ENCODE measurements at regions not wholly inside any gene's neighbourhood (a gene's known extent, or its start where the extent isn't known, plus 50 kb on each side); places are given as distances from the start of the nearest gene placed in this dataset.

DNA sequence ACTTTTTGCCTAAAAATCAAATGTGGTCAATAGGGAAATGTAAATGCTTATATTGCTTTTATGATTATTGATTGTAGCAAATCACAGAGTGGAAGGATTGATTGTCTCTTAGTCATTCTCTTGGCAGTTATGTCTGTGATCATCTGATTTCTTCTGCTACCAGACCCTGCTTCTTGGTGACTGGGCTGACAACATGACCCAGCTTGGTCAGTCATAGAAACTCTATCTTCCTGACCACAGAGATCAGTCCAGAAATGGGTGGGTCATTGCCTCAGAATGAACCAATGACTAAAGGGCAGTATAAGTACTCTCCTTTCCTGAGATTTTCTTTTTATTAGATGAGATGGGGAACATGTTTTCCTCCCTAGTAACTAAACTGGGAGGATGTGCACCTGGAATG is 87.6 kb downstream of the MAIP1 start:
- TF ChIP-seq, protein P1, sequence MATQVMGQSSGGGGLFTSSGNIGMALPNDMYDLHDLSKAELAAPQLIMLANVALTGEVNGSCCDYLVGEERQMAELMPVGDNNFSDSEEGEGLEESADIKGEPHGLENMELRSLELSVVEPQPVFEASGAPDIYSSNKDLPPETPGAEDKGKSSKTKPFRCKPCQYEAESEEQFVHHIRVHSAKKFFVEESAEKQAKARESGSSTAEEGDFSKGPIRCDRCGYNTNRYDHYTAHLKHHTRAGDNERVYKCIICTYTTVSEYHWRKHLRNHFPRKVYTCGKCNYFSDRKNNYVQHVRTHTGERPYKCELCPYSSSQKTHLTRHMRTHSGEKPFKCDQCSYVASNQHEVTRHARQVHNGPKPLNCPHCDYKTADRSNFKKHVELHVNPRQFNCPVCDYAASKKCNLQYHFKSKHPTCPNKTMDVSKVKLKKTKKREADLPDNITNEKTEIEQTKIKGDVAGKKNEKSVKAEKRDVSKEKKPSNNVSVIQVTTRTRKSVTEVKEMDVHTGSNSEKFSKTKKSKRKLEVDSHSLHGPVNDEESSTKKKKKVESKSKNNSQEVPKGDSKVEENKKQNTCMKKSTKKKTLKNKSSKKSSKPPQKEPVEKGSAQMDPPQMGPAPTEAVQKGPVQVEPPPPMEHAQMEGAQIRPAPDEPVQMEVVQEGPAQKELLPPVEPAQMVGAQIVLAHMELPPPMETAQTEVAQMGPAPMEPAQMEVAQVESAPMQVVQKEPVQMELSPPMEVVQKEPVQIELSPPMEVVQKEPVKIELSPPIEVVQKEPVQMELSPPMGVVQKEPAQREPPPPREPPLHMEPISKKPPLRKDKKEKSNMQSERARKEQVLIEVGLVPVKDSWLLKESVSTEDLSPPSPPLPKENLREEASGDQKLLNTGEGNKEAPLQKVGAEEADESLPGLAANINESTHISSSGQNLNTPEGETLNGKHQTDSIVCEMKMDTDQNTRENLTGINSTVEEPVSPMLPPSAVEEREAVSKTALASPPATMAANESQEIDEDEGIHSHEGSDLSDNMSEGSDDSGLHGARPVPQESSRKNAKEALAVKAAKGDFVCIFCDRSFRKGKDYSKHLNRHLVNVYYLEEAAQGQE (IDR thresholded peaks at IDR 0.05; ENCODE audit: unreplicated experiment), result no peak
- TF ChIP-seq, protein P2, sequence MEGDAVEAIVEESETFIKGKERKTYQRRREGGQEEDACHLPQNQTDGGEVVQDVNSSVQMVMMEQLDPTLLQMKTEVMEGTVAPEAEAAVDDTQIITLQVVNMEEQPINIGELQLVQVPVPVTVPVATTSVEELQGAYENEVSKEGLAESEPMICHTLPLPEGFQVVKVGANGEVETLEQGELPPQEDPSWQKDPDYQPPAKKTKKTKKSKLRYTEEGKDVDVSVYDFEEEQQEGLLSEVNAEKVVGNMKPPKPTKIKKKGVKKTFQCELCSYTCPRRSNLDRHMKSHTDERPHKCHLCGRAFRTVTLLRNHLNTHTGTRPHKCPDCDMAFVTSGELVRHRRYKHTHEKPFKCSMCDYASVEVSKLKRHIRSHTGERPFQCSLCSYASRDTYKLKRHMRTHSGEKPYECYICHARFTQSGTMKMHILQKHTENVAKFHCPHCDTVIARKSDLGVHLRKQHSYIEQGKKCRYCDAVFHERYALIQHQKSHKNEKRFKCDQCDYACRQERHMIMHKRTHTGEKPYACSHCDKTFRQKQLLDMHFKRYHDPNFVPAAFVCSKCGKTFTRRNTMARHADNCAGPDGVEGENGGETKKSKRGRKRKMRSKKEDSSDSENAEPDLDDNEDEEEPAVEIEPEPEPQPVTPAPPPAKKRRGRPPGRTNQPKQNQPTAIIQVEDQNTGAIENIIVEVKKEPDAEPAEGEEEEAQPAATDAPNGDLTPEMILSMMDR (conservative IDR thresholded peaks at IDR 0.05; ENCODE audit: low read depth in 2 of 2), result no peak
- TF ChIP-seq NANOG (IDR thresholded peaks at IDR 0.05; ENCODE audit: borderline replicate concordance) (no peak), EZH2 (IDR thresholded peaks at IDR 0.05; ENCODE audit: low read depth, unreplicated experiment) (no peak), ZNF114 (CRISPR knock-in tag; IDR thresholded peaks at IDR 0.05) (no peak), POLR2AphosphoS5 (IDR thresholded peaks at IDR 0.05; ENCODE audit: low read depth) (no peak), EZH2phosphoT487 (IDR thresholded peaks at IDR 0.05; ENCODE audit: unreplicated experiment) (no peak), JUNB (IDR thresholded peaks at IDR 0.05; ENCODE audit: unreplicated experiment) (no peak), CREB1 (CRISPR knock-in tag; IDR thresholded peaks at IDR 0.05; ENCODE audit: low read depth) (no peak), STAT1 (IDR thresholded peaks at IDR 0.05; ENCODE audit: unreplicated experiment) (no peak), ZNF331 (CRISPR knock-in tag; IDR thresholded peaks at IDR 0.05; ENCODE audit: low read depth) (no peak)
- TF ChIP-seq, protein P3, sequence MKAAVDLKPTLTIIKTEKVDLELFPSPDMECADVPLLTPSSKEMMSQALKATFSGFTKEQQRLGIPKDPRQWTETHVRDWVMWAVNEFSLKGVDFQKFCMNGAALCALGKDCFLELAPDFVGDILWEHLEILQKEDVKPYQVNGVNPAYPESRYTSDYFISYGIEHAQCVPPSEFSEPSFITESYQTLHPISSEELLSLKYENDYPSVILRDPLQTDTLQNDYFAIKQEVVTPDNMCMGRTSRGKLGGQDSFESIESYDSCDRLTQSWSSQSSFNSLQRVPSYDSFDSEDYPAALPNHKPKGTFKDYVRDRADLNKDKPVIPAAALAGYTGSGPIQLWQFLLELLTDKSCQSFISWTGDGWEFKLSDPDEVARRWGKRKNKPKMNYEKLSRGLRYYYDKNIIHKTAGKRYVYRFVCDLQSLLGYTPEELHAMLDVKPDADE (IDR thresholded peaks at IDR 0.05), result no peak
- TF ChIP-seq, protein P4, sequence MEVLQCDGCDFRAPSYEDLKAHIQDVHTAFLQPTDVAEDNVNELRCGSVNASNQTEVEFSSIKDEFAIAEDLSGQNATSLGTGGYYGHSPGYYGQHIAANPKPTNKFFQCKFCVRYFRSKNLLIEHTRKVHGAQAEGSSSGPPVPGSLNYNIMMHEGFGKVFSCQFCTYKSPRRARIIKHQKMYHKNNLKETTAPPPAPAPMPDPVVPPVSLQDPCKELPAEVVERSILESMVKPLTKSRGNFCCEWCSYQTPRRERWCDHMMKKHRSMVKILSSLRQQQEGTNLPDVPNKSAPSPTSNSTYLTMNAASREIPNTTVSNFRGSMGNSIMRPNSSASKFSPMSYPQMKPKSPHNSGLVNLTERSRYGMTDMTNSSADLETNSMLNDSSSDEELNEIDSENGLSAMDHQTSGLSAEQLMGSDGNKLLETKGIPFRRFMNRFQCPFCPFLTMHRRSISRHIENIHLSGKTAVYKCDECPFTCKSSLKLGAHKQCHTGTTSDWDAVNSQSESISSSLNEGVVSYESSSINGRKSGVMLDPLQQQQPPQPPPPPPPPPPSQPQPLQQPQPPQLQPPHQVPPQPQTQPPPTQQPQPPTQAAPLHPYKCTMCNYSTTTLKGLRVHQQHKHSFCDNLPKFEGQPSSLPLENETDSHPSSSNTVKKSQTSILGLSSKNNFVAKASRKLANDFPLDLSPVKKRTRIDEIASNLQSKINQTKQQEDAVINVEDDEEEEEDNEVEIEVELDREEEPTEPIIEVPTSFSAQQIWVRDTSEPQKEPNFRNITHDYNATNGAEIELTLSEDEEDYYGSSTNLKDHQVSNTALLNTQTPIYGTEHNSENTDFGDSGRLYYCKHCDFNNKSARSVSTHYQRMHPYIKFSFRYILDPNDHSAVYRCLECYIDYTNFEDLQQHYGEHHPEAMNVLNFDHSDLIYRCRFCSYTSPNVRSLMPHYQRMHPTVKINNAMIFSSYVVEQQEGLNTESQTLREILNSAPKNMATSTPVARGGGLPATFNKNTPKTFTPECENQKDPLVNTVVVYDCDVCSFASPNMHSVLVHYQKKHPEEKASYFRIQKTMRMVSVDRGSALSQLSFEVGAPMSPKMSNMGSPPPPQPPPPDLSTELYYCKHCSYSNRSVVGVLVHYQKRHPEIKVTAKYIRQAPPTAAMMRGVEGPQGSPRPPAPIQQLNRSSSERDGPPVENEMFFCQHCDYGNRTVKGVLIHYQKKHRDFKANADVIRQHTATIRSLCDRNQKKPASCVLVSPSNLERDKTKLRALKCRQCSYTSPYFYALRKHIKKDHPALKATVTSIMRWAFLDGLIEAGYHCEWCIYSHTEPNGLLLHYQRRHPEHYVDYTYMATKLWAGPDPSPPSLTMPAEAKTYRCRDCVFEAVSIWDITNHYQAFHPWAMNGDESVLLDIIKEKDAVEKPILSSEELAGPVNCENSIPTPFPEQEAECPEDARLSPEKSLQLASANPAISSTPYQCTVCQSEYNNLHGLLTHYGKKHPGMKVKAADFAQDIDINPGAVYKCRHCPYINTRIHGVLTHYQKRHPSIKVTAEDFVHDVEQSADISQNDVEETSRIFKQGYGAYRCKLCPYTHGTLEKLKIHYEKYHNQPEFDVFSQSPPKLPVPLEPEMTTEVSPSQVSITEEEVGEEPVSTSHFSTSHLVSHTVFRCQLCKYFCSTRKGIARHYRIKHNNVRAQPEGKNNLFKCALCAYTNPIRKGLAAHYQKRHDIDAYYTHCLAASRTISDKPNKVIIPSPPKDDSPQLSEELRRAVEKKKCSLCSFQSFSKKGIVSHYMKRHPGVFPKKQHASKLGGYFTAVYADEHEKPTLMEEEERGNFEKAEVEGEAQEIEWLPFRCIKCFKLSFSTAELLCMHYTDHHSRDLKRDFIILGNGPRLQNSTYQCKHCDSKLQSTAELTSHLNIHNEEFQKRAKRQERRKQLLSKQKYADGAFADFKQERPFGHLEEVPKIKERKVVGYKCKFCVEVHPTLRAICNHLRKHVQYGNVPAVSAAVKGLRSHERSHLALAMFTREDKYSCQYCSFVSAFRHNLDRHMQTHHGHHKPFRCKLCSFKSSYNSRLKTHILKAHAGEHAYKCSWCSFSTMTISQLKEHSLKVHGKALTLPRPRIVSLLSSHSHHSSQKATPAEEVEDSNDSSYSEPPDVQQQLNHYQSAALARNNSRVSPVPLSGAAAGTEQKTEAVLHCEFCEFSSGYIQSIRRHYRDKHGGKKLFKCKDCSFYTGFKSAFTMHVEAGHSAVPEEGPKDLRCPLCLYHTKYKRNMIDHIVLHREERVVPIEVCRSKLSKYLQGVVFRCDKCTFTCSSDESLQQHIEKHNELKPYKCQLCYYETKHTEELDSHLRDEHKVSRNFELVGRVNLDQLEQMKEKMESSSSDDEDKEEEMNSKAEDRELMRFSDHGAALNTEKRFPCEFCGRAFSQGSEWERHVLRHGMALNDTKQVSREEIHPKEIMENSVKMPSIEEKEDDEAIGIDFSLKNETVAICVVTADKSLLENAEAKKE (CRISPR knock-in tag; IDR thresholded peaks at IDR 0.05), result no peak

Data from GM23338 (cell line).